Kasumi-1 (cell line): ENCODE measurements at regions not wholly inside any gene's neighbourhood (a gene's known extent, or its start where the extent isn't known, plus 50 kb on each side); places are given as distances from the start of the nearest gene placed in this dataset.
"Not testable (repeated sequence)": the region's sequence is repeated elsewhere in the genome, so short reads cannot be mapped to it uniquely, and the experiment has no call there.

Source experiments
- DNase-seq, 2 experiments: peaks; one replicate each; lab custom pipeline; 2025; lab: John Stamatoyannopoulos, UW

DNA sequence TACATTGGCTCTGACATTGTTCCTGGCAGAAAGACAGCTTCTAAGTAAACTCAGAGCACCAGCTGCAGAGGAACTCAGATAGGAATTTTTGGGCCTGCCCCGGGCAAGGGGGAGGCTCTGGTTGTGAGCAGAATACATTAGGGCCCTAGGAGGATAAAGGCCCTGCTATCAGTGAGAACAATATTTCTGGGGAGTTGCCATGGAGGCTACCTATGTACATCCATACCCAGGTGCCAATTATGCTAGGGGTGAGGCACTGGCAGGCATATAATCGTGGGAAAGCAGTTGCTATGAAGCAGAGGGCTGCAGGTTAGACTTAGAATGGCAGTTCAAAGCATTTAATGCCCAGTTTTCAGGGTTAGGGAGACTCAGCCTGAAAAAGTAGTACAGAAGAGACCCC, 273.5 kb upstream of the EDA2R start:
- no peak for DNase-seq

DNA sequence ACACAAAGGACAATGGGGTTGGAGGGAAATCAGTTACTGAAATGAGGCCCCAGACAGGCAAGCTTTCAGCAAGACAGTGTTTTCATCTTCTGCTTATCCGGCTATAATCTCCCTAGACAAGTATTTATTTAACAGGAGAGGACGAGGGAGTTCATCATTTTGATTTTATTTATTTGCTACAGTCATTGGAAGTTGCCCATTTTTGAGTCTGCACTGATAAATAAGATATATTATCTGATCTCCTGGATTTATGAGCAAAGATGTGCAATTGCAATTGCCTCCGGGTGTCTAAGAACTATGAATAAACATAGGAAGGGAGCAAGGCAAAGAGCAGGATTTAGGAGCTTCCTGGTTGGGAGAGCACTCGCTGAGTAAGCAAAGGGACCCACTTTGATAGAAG, 263.2 kb upstream of the EDA2R start:
- DNase-seq = no peak

DNA sequence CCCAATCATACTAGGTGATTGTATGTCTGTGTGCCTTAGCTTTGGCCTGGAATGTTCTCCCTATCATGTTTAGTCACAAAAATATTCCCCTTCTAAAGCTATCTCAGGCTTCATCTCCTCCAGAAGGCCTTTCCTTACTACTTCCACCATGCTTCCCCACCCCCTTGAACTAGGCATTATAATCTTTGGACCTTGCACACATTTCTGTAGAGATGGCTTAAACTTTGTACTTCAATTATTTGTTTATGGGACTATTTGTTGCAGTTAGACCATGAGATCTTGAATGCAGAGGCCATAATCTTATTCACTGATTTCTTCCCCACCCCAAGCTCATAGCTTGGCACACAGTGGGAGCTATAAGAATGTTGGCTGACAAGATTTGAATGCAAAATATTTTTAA, 262.0 kb upstream of the EDA2R start:
- DNase-seq = no peak

DNA sequence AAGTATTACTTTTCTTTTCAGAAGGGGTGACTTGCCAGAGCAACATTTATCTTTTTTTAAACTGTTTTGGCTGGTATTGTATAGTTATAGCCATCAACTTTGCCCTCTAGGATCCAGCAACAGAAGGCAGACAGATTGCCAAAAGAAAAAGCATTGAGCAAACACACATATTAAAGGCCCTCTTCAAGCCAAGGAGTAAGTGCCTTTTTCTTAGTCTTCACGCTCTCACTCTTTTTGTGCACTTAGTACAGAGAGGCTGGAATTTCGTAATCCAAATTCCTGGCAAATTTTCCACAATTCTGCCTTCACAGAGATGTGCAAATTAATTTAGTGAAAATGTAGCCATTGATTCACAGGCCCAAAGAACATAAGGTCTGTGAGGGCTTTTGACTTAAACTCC, 253.1 kb upstream of the EDA2R start:
- DNase-seq = no peak

DNA sequence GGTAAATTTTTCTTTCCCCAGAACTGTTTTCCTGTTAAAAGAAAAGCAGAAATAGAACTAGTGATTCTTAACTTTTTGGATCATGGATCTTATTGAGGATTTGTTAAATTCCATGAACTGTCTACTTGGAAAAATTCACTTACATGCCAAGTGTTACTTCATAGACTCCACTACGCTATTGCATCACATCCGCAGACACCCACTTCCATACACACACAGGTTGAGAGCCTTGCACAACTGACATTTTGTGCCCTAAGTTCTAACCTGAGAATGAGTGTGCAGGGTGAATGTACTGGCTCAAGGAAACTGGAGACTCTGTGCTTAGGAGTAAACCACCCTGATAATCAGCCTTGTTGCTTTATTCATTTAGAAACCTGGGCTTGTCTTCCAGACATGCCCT, 250.5 kb upstream of the EDA2R start:
- no peak for DNase-seq

DNA sequence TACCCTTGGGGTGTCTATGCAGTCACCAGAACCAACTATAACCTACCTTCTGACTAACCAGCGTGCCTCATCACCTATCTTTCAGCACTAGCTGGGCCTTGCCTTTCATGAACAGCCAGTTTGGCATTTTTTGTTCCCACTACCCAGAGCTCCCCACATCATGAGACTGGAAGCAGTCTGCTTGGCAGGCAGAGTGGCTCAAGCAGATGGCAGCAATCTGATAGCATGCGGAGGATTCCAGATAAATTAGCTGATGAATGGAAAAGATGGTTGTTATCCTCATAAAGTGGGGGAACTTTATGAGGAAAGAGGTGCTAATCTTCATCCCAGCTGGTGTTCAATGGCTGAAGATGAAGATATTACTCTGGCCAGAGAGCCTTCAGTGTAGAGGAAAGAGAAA, 243.2 kb upstream of the EDA2R start:
- no peak for DNase-seq

DNA sequence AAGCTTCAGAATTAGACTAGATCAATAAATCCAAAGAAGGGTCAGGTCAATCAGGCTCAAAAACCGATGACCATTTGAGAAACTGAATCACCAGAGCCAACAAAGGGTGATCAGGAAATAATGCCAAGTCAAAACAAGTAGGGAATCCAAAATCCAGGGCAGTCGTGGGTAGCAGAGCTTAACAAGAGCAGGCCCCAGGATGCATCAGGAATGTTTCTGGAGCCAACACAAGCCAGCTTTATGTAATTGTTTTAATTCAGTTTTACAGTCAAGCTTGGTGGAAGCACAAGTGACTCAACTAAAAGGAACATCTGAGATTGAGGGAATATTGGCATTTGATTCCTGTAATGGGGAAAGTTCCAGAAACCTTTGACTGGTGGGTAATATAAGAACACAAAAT, 237.9 kb upstream of the EDA2R start:
- no peak for DNase-seq

DNA sequence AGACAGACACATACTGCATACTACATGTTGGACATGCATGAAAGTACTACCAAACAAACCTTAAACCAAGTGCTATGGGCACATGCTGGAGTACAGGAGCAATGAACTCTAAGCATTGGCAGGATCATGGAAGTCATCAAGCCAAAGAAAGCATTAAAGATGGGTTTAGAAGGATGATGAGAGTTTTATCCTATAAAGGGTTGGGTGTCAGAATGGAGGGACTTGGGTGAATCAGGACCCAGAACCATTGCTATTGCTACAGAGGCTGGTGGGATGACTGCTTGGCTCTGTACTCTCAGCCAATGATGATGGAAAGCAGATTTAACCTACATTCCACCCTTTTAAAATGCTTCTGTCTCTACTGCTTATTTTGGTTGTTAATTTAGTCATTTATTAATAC, 233.9 kb upstream of the EDA2R start:
- peak in 1 of 2 experiments; percentile 2 for DNase-seq

DNA sequence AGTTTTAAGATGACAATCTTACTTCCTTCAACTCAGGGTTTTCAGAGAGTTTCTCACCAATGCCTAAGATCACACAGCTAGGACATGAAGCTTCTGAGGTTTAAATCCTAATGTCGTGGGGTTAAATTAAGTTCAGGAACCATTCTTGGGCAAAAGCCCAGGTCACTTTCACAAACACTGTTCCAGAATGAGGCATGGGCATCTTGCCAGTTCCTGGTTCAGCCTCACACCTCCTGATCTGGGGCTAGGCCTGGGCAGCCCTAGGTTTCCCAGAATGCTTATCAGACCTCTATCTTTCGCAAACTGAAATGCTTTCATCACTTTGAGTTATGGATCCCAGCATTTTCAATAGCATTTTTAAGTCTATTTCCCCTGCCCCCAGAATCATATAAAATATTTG, 224.8 kb upstream of the EDA2R start:
- DNase-seq = no peak

DNA sequence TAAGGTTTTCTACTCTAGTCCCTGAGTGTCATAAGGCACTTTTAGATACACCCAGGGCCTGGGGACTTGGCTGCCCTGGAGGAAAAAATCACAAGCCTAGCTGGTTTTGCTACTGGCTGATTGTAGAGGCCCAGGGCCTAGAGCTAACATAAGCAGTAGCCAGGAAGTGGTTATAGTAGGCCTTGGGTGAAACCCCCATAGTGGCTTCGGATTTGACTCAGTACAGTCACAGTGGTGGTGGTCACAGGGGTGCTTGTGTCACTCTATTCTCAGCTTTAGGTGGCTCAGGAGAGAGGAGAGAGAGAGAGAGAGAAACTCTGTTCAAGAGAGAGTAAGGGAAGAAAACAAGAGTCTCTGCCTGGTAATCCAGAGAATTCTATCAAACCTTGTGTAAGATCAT, 194.5 kb upstream of the EDA2R start:
- DNase-seq = no peak

DNA sequence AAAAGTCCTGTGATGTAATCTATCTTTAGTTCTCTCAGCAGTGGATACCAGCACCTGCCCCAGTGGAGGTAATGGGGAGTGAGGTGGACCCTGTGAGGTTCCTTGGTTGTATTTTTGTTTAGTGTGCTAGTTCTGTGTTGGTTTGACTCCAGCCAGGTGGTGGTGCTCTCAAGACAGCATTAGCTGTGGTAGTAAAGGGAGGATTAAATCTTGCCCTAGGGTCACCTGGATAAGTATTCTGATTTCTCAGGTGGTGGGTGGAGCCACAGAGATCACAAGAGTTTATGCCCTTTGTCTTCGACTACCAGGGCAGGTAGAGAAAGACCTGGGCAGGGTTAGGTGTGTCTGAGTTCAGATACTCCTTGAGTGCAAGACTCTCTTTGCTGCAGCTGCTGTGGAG, 176.3 kb upstream of the EDA2R start:
- no peak for DNase-seq

DNA sequence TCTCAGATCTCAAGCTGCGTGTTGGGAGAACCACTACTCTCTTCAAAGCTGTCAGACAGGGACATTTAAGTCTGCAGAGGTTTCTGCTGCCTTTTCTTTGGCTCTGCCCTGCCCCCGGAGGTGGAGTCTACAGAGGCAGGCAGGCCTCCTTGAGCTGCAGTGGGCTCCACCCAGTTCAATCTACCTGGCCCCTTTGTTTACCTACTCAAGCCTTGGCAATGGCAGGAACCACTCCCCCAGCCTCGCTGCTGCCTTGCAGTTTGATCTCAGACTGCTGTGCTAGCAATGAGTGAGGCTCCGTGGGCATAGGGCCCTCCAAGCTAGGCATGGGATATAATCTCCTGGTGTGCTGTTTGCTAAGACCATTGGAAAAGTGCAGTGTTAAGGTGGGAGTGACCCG, 155.6 kb upstream of the EDA2R start:
- not testable (repeated sequence) for DNase-seq

DNA sequence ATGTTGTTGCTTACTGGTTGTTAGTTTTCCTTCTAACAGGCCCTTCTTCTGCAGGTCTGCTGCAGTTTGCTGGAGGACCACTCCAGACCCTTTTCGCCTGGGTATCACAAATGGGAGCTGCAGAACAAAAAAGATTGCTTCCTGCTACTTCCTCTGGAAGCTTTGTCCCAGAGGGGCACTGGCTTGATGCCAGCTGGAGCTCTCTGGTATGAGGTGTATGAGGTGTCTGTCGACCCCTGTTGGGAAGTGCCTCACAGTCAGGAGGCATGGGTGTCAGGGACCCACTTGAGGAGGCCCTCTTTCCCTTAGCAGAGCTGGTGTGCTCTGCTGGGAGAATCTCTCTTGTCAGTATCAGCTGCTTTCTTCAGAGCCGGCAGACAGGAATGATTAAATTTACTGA, 127.4 kb upstream of the EDA2R start:
- DNase-seq = no peak

DNA sequence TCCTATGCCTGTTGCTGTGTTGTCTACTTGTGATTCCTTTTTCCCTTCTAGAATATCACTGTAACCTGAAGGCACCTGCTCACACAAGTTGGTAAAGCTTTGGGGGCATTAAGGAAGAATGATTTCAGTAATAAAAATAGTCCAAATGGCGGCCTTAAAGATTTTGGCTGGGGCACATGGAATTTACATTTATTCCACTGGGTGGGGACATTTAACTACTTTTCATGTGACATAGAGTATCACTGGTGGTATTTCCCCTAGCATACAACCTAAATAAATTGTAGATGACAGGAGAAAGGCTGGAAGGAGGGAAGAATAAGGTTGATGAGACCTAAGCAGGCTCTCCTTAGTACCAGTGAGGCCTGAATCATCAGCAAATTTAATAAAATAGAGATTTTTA, 121.8 kb upstream of the EDA2R start:
- peak; percentile 9 to 12 for DNase-seq

DNA sequence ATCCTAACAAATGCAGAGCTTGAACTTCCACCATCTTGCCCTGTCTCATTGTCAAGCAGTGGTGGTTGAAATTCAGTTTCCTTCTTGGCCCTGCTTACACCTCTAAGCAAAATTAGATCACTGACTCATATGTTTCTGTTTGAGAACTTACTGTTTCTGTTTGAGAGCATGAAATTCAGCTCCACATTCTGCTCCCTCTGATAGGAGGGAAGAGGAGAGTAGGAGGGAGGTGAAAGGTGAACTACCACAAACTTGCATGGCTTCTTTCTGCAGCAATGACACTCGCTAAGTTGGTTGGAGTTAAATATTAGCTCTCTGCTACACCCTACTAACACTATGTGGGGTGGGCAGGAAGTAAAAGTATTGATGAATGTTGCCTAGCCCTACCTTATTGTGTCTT, 117.8 kb upstream of the EDA2R start:
- DNase-seq = no peak

DNA sequence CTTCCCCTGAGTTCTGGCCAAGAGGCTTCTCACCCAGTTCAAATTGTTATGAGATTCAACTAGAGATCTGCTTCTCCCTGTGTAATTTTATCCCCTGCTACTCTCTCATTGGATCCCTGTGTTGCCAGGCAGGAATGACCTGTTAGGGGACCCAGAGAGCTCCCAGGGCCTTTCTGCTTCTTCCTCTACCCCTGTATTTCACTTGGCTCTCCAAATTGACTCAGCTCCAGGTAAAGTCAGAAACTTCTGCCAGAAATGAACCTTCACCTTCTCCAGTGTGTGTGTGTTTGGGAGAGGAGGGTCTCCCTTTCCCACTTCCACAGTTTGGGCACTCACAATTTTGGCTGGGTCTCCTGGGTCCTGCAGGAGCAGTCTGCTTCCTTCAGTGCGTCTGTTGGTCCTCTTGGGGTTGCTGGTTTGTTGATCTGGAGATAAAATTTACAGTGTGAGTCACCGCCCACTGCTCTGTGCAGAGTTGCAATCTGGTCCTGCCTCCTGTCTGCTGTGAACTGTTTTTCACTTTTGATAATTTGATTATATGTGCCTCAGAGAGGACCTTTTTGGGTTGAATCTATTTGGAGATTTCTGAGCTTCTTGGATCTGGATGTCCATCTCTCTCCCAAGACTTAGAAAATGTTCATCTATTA, 112.4 kb upstream of the EDA2R start:
- no peak for DNase-seq

DNA sequence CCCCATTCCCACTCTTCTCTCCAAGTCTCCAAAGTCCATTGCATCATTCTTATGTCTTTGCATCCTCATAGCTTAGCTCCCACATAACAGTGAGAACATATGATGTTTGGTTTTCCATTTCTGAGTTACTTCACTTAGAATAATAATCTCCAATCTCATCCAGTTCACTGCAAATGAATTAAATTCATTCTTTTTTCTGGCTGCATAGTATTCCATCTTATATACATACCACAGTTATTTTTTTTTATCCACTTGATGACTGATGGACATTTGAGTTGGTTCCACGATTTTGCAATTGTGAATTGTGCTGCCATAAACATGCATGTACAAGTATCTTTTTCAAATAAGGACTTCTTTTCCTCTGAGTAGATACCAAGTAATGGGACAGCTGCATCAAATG, 105.6 kb upstream of the EDA2R start:
- DNase-seq = not testable (repeated sequence)

DNA sequence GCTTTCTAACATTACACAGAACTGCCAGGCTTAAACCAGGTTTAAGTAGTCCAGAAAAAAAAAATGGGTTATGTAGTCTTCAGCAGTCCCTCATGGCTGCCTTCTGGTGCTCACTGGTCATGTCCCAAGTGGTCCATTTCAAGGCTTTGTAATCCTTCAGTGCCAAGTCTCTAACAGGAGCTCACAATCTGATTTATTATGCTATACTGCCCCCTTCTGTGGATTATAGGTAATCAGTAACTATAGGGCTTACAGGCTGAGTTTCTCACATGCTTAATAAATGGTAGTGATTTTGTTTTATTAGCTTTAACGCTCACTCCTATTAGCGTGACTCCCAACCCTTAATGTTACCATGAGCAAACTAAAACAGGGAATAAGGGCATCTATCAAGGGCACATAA, 92.5 kb upstream of the EDA2R start:
- DNase-seq = peak; percentile 41 to 61

DNA sequence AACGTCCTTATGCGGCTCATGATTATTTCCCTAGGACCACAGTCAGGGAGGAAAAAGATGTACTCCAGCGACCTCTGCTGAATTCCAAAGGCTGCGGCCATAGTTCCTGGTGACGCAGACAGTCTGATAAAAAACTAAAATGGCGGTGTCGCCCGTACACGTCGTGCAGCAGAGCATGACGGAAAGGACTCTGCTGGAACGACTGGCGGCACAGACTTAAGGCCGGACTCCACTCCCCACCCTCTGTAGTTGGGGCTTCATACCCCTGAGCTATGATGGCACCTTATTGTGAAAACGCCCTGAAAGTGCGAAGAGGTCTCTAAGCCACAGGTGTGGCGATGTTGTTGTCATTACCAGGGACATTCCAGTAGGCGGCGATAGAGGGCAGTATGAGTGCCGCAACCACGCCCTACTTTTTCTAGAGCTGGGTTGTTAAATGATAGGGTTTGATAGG, 90.0 kb upstream of the EDA2R start:
- peak; percentile 69 for DNase-seq

DNA sequence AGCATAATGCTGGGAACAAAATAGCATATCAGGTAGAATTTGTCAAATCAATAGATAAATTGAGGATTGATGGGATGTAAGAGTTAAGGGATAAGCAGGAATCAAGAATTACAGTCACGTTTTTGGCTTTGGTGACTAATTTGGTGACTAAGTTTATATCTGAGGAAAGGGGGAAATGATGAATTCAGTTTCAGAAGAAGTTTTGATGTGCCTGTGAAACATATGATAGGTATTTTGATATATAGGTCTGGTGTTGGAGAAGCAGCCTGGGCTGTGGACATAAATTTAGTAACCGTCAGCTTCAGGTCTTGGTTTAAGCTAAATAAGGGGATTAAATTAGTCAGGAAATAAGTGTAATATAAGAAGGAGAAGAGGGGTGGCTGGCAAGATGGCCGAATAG, 79.0 kb upstream of the EDA2R start:
- DNase-seq = no peak

DNA sequence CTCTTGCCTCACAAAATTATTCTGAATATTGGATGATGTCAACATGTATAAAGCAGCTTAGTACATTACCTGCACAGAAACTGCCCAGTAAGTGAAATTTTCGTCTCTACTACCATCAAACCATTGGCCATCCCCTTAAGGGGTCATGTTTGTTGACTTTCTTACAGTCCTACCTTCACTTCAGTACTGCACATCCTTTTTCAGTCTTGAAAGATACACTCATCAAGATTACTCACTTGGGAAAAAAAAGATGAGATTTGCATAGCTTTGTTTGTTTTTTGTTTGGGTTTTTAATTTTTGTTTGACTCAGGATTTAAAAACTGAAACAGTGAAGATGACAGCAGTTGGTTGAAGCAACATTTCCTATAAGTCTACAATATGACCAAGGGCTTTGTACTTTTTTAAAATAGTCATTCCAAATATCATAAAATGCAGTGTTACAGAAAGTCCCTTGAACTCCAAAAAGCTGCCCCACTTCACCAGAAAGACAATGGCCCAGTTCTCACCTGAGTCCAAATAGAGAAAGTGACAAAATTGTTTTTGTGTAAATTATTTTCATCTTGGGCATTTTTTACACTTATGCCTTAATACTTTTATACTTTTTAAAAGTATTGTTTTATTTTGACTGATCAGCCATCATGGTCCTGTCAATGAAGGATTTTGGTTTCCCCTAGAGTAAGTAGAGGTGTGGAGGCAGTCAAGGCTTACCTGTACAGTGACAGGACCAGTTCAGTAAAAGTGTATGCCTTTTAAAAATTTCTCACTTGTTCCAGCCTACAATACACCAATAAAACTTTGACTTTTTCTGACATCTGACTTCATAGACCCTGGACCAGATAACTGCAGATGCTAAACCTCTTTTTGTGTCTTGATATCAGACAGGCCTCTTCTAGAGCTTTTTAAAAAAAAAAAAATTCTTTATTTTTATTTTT, 59.7 kb upstream of the EDA2R start:
- DNase-seq = no peak

DNA sequence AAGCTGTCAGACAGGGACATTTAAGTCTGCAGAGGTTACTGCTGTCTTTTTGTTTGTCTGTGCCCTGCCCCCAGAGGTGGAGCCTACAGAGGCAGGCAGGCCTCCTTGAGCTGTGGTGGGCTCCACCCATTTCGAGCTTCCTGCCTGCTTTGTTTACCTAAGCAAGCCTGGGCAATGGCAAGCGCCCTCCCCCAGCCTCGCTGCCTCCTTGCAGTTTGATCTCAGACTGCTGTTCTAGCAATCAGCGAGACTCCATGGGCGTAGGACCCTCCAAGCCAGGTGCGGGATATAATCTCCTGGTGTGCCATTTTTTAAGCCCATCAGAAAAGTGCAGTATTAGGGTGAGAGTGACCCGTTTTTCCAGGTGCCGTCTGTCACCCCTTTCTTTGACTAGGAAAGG, 53.6 kb upstream of the EDA2R start:
- not testable (repeated sequence) for DNase-seq
